WI38 (cell line): ENCODE measurements at regions not wholly inside any gene's neighbourhood (a gene's known extent, or its start where the extent isn't known, plus 50 kb on each side); places are given as distances from the start of the nearest gene placed in this dataset.

ENCODE experiments used
- H3K4me3 ChIP-seq: 2 replicates; pipeline ENCODE4 v1.5.1; 2011; ENCODE audit warnings: low read depth, mild to moderate bottlenecking, control low read depth, low read length
- TF ChIP-seq, protein P1 (sequence below): IDR thresholded peaks from 2 replicates; pipeline ENCODE4 v1.5.1; 2012; ENCODE audit warnings: low read depth, mild to moderate bottlenecking, control low read depth, low read length

DNA sequence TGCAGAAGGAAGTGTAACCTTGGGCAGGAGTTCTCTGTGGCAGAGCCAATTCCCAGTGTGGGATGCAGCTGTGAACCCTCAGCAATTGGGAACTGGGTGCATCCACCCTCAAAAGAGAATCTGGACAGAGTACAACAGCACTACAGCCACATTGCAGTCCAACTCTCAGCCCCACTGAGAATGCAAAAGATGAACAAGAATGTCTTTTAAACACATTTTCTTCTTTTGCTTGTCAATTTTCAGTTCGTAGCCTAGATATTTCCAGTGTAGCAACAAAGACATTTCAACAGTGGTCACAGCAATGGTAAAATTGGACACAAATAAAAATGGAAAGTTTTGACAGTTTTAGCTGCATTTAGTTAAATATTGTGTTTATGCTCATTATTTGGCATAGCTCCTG lies 114.0 kb upstream of the APP start:
- H3K4me3 ChIP-seq = no peak overlapping the region
- TF ChIP-seq, protein P1, sequence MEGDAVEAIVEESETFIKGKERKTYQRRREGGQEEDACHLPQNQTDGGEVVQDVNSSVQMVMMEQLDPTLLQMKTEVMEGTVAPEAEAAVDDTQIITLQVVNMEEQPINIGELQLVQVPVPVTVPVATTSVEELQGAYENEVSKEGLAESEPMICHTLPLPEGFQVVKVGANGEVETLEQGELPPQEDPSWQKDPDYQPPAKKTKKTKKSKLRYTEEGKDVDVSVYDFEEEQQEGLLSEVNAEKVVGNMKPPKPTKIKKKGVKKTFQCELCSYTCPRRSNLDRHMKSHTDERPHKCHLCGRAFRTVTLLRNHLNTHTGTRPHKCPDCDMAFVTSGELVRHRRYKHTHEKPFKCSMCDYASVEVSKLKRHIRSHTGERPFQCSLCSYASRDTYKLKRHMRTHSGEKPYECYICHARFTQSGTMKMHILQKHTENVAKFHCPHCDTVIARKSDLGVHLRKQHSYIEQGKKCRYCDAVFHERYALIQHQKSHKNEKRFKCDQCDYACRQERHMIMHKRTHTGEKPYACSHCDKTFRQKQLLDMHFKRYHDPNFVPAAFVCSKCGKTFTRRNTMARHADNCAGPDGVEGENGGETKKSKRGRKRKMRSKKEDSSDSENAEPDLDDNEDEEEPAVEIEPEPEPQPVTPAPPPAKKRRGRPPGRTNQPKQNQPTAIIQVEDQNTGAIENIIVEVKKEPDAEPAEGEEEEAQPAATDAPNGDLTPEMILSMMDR = no peak

DNA sequence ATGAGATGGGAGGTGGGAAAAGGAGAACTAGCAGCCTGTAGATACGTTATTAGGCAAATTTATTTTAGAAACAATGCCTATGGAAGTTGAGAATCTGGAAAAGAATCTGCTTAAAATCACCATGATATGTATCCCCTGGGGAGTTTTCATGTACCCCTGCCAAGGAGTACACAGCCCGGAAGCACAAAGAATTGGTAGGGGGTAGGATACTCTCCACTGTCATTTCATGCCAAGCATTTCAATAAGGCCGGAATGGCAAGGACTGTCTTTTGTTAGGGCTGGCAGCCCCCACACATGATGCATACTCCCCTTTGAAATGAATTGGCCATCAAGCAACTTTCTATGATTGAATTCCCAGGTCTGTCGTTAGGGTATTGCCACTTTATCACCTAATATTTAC lies 111.5 kb upstream of the APP start:
- TF ChIP-seq, protein P1 = no peak
- no peak overlapping the region for H3K4me3 ChIP-seq

DNA sequence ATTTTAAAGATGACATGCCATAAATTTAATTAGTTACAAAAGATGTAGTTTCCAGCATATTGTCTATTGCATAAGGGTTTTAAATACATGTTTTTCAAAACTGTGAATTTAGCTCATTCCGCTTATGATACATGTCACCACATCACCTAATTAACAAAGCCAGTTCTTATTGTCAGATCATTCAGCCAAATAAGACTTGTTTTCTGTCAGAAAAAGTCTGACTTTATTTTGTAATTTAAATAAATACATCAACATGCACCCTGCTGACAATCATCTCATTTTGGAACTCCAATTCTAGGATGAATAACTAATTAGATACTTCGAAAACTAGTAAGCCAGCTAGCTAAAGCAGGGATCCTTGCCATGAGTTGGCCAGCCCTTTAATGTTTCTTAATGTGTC lies 110.9 kb upstream of the APP start:
- TF ChIP-seq, protein P1 = no peak
- no peak overlapping the region for H3K4me3 ChIP-seq

- H3K4me3 ChIP-seq = no peak overlapping the region
- TF ChIP-seq, protein P1 = no peak
Observed at GRCh38 chr21:26280775-26281174, 110.2 kb upstream of the APP start.

GRCh38 chr21:26280148-26280547 lies 109.6 kb upstream of the APP start:
- TF ChIP-seq, protein P1 = no peak
- no peak overlapping the region for H3K4me3 ChIP-seq

GRCh38 chr21:26275801-26276200 lies 105.2 kb upstream of the APP start:
- H3K4me3 ChIP-seq = no peak overlapping the region
- TF ChIP-seq, protein P1 = no peak

DNA sequence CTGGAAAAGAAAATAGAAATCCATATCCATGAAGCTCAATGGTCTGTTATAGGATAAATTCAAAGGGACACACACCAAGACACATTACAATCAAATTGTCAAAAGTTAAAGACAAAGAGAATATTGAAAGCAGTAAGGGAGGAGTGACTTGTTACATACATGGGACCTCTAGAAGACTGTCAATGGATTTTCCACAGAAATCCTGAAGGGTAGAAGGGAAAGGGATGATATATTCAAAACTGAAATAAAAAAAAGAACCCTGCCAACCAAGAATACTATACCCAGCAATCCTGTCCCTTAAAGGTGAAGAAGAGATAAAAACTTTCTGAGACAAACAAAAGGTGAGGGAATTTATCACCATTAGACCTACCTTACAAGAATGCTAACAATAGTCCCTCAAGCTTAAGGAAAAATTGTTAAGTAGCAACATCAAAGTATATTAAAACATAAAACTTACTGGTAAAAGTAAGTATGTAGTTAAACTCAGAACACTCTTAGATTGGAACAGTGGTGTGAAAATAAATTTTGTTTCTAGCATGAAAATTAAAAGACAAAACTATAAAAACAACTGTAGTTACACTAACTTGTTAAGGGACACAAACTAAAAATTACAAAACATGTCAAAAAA lies 103.2 kb upstream of the APP start:
- TF ChIP-seq, protein P1 = no peak
- H3K4me3 ChIP-seq = no peak overlapping the region
